BJ (cell line): ENCODE measurements at regions not wholly inside any gene's neighbourhood (a gene's known extent, or its start where the extent isn't known, plus 50 kb on each side); places are given as distances from the start of the nearest gene placed in this dataset.

Source experiments
- CTCF ChIA-PET: fragments of 350-600 bp; formaldehyde crosslinking; extraction: SDS; loops from one replicate; lab custom pipeline; 2021; ENCODE audit warnings: antibody characterized with exemption, inconsistent platforms; lab: Yijun Ruan, JAX
- POLR2A ChIA-PET: fragments of 300-600 bp; sonication (Branson Sonifier 250); formaldehyde crosslinking; extraction: SDS; loops from one replicate; lab custom pipeline; 2021; ENCODE audit warnings: antibody characterized with exemption; lab: Charles Lee
- DNase-seq: peaks from one replicate; pipeline ENCODE4 v3.0.0-alpha.2; 2011; ENCODE audit warnings: low read depth
- H3K27me3 ChIP-seq: 2 replicates; pipeline ENCODE4 v1.6.0; 2011; ENCODE audit warnings: low read length; ENCODE audit not compliant: control insufficient read depth, insufficient read depth
- H3K36me3 ChIP-seq: 2 replicates; pipeline ENCODE4 v1.5.1; 2011; ENCODE audit warnings: low read length; ENCODE audit not compliant: control insufficient read depth, insufficient read depth
- H3K4me3 ChIP-seq: 2 replicates; pipeline ENCODE4 v1.5.1; 2011; ENCODE audit warnings: low read depth, mild to moderate bottlenecking, control low read depth, low read length
- TF ChIP-seq, protein P1 (sequence below): IDR thresholded peaks from 2 replicates; pipeline ENCODE4 v1.5.1; 2011; ENCODE audit warnings: low read depth, mild to moderate bottlenecking, control low read depth, inconsistent platforms, low read length, moderate library complexity; ENCODE audit not compliant: insufficient read depth

DNA sequence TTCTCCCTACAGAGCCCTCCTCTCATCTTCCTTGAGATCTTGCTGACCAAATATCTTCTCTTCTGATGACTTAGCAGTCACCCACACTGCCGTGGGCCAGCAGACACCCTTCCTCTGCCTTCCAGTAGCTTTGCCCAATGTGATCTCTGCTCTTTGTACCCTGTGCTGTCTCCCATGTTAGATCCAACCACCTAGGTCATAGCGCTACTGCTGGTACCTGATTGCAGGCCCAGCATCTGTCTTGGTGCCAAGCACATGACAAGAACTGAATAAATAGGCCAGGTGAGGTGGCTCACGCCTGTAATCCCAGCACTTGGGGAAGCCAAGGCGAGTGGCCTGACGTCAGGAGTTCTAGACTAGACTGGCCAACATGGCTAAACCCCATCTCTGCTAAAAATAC, 149.7 kb downstream of the TM9SF2 start:
- no peaks in the 10 kb centered on the region for H3K36me3 ChIP-seq
- DNase-seq: no peak
- no peak overlapping the region for H3K4me3 ChIP-seq
- POLR2A ChIA-PET: no interaction called here
- CTCF ChIA-PET: interaction anchor here (0.7 to 1.2 kb wide), 2 partner anchors 38 to 922 kb away, joined by 3 read pairs; no protein-coding TSS in a partner anchor
- peaks cover 3% of the 10 kb centered on the region; the same call in 1 of the 2 replicates for H3K27me3 ChIP-seq
- TF ChIP-seq, protein P1, sequence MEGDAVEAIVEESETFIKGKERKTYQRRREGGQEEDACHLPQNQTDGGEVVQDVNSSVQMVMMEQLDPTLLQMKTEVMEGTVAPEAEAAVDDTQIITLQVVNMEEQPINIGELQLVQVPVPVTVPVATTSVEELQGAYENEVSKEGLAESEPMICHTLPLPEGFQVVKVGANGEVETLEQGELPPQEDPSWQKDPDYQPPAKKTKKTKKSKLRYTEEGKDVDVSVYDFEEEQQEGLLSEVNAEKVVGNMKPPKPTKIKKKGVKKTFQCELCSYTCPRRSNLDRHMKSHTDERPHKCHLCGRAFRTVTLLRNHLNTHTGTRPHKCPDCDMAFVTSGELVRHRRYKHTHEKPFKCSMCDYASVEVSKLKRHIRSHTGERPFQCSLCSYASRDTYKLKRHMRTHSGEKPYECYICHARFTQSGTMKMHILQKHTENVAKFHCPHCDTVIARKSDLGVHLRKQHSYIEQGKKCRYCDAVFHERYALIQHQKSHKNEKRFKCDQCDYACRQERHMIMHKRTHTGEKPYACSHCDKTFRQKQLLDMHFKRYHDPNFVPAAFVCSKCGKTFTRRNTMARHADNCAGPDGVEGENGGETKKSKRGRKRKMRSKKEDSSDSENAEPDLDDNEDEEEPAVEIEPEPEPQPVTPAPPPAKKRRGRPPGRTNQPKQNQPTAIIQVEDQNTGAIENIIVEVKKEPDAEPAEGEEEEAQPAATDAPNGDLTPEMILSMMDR: no peak

DNA sequence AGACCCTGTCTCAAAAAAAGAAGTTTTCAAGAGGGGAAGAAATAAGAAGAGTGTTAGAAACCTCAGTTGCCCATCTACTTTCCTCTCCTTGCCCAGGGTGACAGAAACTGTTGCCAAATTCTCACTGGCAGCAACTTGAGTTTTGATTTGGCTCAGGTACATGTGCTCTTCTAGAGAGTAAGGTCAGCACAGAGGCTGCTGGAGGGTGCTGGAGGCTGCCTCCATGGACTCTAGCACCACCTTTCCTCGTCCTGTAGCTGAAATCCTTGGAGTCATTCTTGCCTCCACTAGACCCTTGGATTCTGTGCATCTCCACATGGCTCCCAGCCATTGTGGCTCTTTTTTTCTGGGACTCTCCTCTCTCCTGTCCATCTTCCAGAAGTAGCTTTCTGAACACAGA, 149.1 kb downstream of the TM9SF2 start:
- H3K36me3 ChIP-seq: no peaks in the 10 kb centered on the region
- CTCF ChIA-PET: interaction anchor here (0.6 to 1.2 kb wide), 3 partner anchors 9 to 922 kb away, joined by 3 read pairs; no protein-coding TSS in a partner anchor
- TF ChIP-seq, protein P1: no peak
- DNase-seq: no peak
- no peak overlapping the region for H3K4me3 ChIP-seq
- H3K27me3 ChIP-seq: peaks cover 3% of the 10 kb centered on the region; the same call in 1 of the 2 replicates
- POLR2A ChIA-PET: no interaction called here

DNA sequence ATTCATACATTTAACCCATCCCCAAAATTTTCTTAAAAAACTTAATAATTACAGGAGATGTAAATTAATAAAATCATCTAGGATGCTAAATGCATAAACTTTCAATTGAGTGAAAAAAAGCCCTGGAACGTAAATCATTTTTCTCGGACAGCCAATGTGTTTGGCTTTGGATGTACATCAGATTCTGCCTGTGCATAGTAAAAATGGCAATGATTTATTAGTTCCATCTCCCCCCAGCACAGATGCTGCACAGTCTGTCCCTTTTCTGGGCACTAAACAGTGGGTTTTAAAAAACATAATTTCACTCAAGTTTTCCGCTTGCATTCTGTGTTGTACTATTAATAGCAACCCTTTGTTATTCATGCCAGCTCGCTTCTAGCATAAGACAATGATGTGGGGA, 147.7 kb downstream of the TM9SF2 start:
- TF ChIP-seq, protein P1: no peak
- DNase-seq: no peak
- Histone ChIP-seq H3K4me3 (no peak overlapping the region), H3K27me3 (peaks cover 3% of the 10 kb centered on the region; the same call in 1 of the 2 replicates), H3K36me3 (no peaks in the 10 kb centered on the region)
- CTCF ChIA-PET: interaction anchor here (0.5 to 0.6 kb wide), 2 partner anchors 8 to 1479 kb away, joined by 3 to 4 read pairs; no protein-coding TSS in a partner anchor
- POLR2A ChIA-PET: no interaction called here

DNA sequence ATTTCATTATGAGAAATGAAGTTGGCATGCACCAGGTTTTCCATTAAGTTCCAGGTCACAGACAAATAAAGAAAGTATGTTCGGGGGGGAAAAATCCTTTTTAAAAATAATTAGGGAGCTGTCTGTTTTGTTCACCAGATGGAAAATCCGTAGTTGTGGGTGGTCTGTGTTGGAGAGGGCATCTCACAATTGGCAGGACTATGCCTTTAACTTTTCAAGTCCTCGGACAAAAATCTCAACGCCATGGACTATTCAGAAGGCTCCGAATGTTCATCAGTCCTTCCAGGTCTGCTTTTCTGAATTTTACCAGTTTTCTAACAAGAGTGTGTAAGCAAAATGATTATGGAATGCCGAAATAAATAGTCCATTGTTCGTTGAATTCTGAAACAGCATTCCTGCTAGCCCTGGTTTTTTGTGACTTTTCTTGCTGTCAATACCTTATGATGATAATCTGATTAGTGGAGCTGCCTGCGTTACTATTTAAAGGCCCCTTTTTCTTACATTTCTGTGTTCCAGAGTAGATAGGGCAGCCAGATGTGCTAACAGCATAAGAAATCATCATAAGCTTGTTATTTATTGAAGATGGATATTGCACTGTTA, 146.9 kb downstream of the TM9SF2 start:
- no peaks in the 10 kb centered on the region for H3K36me3 ChIP-seq
- TF ChIP-seq, protein P1: no peak
- H3K4me3 ChIP-seq: no peak overlapping the region
- ChIA-PET POLR2A (no interaction called here), CTCF (interaction anchor here (0.6 to 2.8 kb wide), 2 partner anchors 8 to 468 kb away, joined by 3 to 16 read pairs; no protein-coding TSS in a partner anchor)
- H3K27me3 ChIP-seq: peaks cover 3% of the 10 kb centered on the region; the same call in 1 of the 2 replicates
- DNase-seq: no peak

DNA sequence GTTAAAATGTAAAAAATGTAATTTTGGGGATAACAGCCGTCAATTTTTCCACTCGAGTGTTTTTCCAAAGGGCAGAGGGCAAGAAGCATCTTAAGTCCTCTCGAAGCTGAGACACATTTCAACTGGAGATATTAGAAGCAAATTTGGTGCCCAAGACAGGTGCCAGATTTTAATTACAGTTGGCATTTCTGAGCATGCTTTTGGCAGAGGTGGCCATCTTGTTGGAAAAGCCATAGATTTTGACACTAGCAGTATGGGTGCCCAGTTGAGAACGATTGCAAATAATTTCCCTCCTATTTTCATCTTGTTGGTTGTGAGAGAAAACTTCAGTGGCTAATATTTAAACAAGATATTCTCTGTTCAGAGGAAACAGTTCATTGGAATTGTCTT, 146.3 kb downstream of the TM9SF2 start:
- Histone ChIP-seq H3K4me3 (no peak overlapping the region), H3K27me3 (peaks cover 1% of the 10 kb centered on the region; the same call in 1 of the 2 replicates), H3K36me3 (no peaks in the 10 kb centered on the region)
- no peak for DNase-seq
- ChIA-PET CTCF (interaction anchor here (1.0 to 2.8 kb wide), 2 partner anchors 8 to 11 kb away, joined by 3 to 16 read pairs; no protein-coding TSS in a partner anchor), POLR2A (no interaction called here)
- TF ChIP-seq, protein P1: no peak
